Colonic mucosa (tissue), 4 donors: ENCODE measurements at regions not wholly inside any gene's neighbourhood (a gene's known extent, or its start where the extent isn't known, plus 50 kb on each side); places are given as distances from the start of the nearest gene placed in this dataset.

ENCODE experiments used
- DNase-seq: peaks from one replicate; pipeline ENCODE4 v3.0.0-alpha.2; 2020
- H3K27ac ChIP-seq: fragments of 200-600 bp; one replicate; pipeline ENCODE4 v1.8.0; 2021
- H3K27me3 ChIP-seq: fragments of 200-600 bp; one replicate; pipeline ENCODE4 v1.8.0; 2021
- H3K36me3 ChIP-seq: fragments of 200-600 bp; one replicate; pipeline ENCODE4 v1.8.0; 2021
- H3K4me1 ChIP-seq: fragments of 200-600 bp; one replicate; pipeline ENCODE4 v1.8.0; 2021; ENCODE audit warnings: mild to moderate bottlenecking
- H3K4me3 ChIP-seq: fragments of 200-600 bp; one replicate; pipeline ENCODE4 v1.8.0; 2021
- H3K9ac ChIP-seq, 2 donors: one replicate each; pipeline ENCODE4 v1.7.0; 2013; ENCODE audit warnings: control low read depth in 2 of 2, low read depth in 2 of 2, low read length in 2 of 2
- H3K9me3 ChIP-seq: fragments of 200-600 bp; one replicate; pipeline ENCODE4 v1.8.0; 2021
- intact Hi-C: fragments of 100-400 bp; cut with DNase I; formaldehyde crosslinking; loops from one replicate; pipeline ENCODE4 v1.14.1; 2022
- TF ChIP-seq, protein P1 (sequence below): fragments of 200-600 bp; IDR thresholded peaks from one replicate; pipeline ENCODE4 v1.8.0; 2022; ENCODE audit warnings: antibody characterized with exemption, mild to moderate bottlenecking
- donor health status: healthy.
- donor health status: DM: no; HTN: no; CAD: no.
- donor health status: DM: no; HTN: no; CAD: no.

GRCh38 chr5:118146824-118147223 lies 841.5 kb downstream of the DTWD2 start:
- no peaks in the 10 kb centered on the region for H3K36me3 ChIP-seq

DNA sequence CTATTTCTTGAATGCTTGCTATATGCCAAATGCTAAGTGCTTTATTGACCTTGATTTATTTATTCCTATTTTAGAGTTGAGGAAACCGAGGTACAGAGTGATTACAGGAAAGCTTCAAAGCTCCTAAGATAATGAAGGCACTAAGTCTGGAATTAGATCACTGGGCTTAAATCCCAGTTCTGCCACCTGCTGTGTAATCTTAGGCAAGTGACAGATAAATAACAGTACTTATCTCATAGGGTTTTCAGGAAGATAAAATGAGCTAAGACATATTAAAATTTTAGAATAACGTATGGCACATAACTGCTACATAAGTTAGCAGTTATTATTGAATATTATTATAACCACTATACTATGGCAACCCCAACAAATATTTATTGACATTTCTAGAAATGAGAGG lies 843.8 kb downstream of the DTWD2 start:
- TF ChIP-seq, protein P1, sequence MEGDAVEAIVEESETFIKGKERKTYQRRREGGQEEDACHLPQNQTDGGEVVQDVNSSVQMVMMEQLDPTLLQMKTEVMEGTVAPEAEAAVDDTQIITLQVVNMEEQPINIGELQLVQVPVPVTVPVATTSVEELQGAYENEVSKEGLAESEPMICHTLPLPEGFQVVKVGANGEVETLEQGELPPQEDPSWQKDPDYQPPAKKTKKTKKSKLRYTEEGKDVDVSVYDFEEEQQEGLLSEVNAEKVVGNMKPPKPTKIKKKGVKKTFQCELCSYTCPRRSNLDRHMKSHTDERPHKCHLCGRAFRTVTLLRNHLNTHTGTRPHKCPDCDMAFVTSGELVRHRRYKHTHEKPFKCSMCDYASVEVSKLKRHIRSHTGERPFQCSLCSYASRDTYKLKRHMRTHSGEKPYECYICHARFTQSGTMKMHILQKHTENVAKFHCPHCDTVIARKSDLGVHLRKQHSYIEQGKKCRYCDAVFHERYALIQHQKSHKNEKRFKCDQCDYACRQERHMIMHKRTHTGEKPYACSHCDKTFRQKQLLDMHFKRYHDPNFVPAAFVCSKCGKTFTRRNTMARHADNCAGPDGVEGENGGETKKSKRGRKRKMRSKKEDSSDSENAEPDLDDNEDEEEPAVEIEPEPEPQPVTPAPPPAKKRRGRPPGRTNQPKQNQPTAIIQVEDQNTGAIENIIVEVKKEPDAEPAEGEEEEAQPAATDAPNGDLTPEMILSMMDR = no peak
- no peaks in the 10 kb centered on the region for H3K9me3 ChIP-seq
- DNase-seq = no peak
- H3K27ac ChIP-seq = no peak overlapping the region
- H3K9ac ChIP-seq = no peak overlapping the region
- intact Hi-C loops = no loop called here
- H3K36me3 ChIP-seq = no peaks in the 10 kb centered on the region
- no peaks in the 10 kb centered on the region for H3K27me3 ChIP-seq
- no peaks in the 10 kb centered on the region for H3K4me1 ChIP-seq
- no peak overlapping the region for H3K4me3 ChIP-seq

More at GRCh38 chr5:118146824-118147223, 841.5 kb downstream of the DTWD2 start:
- H3K27ac ChIP-seq = no peak overlapping the region
- H3K9me3 ChIP-seq = no peaks in the 10 kb centered on the region
- TF ChIP-seq, protein P1 = no peak
- no peaks in the 10 kb centered on the region for H3K4me1 ChIP-seq
- no peak overlapping the region for H3K9ac ChIP-seq
- H3K27me3 ChIP-seq = no peaks in the 10 kb centered on the region
- no peak overlapping the region for H3K4me3 ChIP-seq
- no peak for DNase-seq
- intact Hi-C loops = no loop called here

DNA sequence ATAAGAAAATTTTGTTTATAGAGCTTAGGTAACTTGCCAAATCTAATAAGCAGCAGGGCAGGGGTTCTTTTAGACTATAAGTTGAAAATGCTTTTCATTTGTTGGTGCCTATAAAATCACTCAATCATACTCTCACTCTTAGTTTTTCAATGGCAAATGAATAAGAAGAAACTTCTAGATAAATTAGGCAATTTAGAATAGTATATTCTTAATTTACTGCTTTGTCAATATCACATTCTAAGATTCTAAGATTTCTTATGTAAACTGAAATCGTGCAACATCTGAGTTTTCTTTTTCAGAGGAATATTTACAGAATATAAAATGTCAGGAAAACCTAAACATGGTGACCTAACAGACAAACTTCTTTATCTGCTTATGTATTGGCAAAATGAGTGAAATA lies 849.0 kb downstream of the DTWD2 start:
- intact Hi-C loops = no loop called here
- no peaks in the 10 kb centered on the region for H3K36me3 ChIP-seq
- H3K27me3 ChIP-seq = no peaks in the 10 kb centered on the region
- H3K9me3 ChIP-seq = no peaks in the 10 kb centered on the region
- H3K4me3 ChIP-seq = no peak overlapping the region
- DNase-seq = no peak
- TF ChIP-seq, protein P1 = no peak
- no peak overlapping the region for H3K9ac ChIP-seq
- no peak overlapping the region for H3K27ac ChIP-seq
- no peaks in the 10 kb centered on the region for H3K4me1 ChIP-seq

- intact Hi-C loops = no loop called here
- TF ChIP-seq, protein P1 = no peak
- no peaks in the 10 kb centered on the region for H3K36me3 ChIP-seq
- H3K9ac ChIP-seq = no peak overlapping the region
- no peaks in the 10 kb centered on the region for H3K4me1 ChIP-seq
- no peak overlapping the region for H3K27ac ChIP-seq
- H3K27me3 ChIP-seq = no peaks in the 10 kb centered on the region
- no peak for DNase-seq
- no peak overlapping the region for H3K4me3 ChIP-seq
- H3K9me3 ChIP-seq = no peaks in the 10 kb centered on the region
Measured at GRCh38 chr5:118126159-118126558, 862.2 kb downstream of the DTWD2 start.

- Histone ChIP-seq H3K27ac (no peak overlapping the region), H3K4me1 (no peaks in the 10 kb centered on the region), H3K9ac (no peak overlapping the region), H3K27me3 (no peaks in the 10 kb centered on the region), H3K9me3 (no peaks in the 10 kb centered on the region), H3K36me3 (no peaks in the 10 kb centered on the region), H3K4me3 (no peak overlapping the region)
- intact Hi-C loops = no loop called here
- TF ChIP-seq, protein P1 = no peak
- DNase-seq = no peak
Measured at GRCh38 chr5:118125687-118126086, 862.7 kb downstream of the DTWD2 start.

- no peaks in the 10 kb centered on the region for H3K27me3 ChIP-seq
- no peak overlapping the region for H3K4me3 ChIP-seq
- H3K36me3 ChIP-seq = no peaks in the 10 kb centered on the region
- no peaks in the 10 kb centered on the region for H3K9me3 ChIP-seq
- intact Hi-C loops = no loop called here
- TF ChIP-seq, protein P1 = no peak
- H3K27ac ChIP-seq = no peak overlapping the region
- H3K9ac ChIP-seq = no peak overlapping the region
- no peaks in the 10 kb centered on the region for H3K4me1 ChIP-seq
- DNase-seq = no peak
Measured at GRCh38 chr5:118121258-118121657, 867.1 kb downstream of the DTWD2 start.
